Neuron (in vitro differentiated cells): ENCODE measurements at regions not wholly inside any gene's neighbourhood (a gene's known extent, or its start where the extent isn't known, plus 50 kb on each side); places are given as distances from the start of the nearest gene placed in this dataset.

Experiments used
- H2AFZ ChIP-seq: one replicate; pipeline ENCODE4 v1.6.1; 2013; ENCODE audit warnings: low read depth, mild to moderate bottlenecking, inconsistent platforms, low read length, moderate library complexity
- H3K27me3 ChIP-seq: one replicate; pipeline ENCODE4 v1.6.1; 2013; ENCODE audit warnings: low read length; ENCODE audit not compliant: insufficient read depth
- H3K36me3 ChIP-seq: one replicate; pipeline ENCODE4 v1.6.1; 2013; ENCODE audit warnings: low read length; ENCODE audit not compliant: insufficient read depth
- H3K4me1 ChIP-seq: one replicate; pipeline ENCODE4 v1.6.1; 2013; ENCODE audit warnings: low read length; ENCODE audit not compliant: insufficient read depth
- H3K4me3 ChIP-seq: 2 replicates; pipeline ENCODE4 v1.5.1; 2013; ENCODE audit warnings: mild to moderate bottlenecking, low read length, moderate library complexity
- H3K9me3 ChIP-seq: one replicate; pipeline ENCODE4 v1.6.1; 2013; ENCODE audit warnings: low read length

- Histone ChIP-seq H3K9me3 (no peaks in the 10 kb centered on the region), H3K27me3 (no peaks in the 10 kb centered on the region), H2AFZ (no peak overlapping the region), H3K4me1 (no peaks in the 10 kb centered on the region), H3K36me3 (no peaks in the 10 kb centered on the region), H3K4me3 (no peak overlapping the region)
Observed at GRCh38 chr9:108483676-108484075, 372.1 kb downstream of the ACTL7B start.

- Histone ChIP-seq H3K4me1 (no peaks in the 10 kb centered on the region), H3K27me3 (no peaks in the 10 kb centered on the region), H3K4me3 (no peak overlapping the region), H2AFZ (no peak overlapping the region), H3K9me3 (no peaks in the 10 kb centered on the region), H3K36me3 (no peaks in the 10 kb centered on the region)
Observed at GRCh38 chr9:108479989-108480652, 375.7 kb downstream of the ACTL7B start.

GRCh38 chr9:108478431-108479332 lies 377.1 kb downstream of the ACTL7B start:
- Histone ChIP-seq H3K4me1 (no peaks in the 10 kb centered on the region), H3K36me3 (no peaks in the 10 kb centered on the region), H2AFZ (no peak overlapping the region), H3K9me3 (no peaks in the 10 kb centered on the region), H3K4me3 (no peak overlapping the region), H3K27me3 (no peaks in the 10 kb centered on the region)

DNA sequence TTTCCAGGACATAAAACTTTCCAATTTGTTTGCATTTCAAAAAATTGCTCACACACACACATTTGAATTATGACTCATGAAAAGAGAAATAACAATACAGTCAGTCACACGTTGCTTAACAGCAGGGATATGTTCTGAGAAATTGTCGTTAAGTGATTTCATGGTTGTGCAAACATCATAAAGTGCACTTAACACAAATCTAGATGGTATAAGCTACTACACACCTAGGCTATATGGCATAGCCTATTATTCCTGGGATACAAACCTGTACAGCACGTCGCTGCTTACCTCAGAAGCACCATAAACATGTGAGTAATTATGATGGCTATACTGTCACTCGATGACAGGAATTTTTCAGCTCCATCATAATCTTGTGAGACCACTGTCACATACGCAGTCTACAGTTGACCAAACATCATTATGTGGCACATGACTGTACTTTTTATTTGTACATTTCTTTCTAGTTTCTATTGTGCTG lies 378.2 kb downstream of the ACTL7B start:
- H3K36me3 ChIP-seq: no peaks in the 10 kb centered on the region
- no peak overlapping the region for H2AFZ ChIP-seq
- H3K27me3 ChIP-seq: no peaks in the 10 kb centered on the region
- H3K9me3 ChIP-seq: no peaks in the 10 kb centered on the region
- no peak overlapping the region for H3K4me3 ChIP-seq
- H3K4me1 ChIP-seq: no peaks in the 10 kb centered on the region

- H3K36me3 ChIP-seq: no peaks in the 10 kb centered on the region
- H3K4me3 ChIP-seq: no peak overlapping the region
- no peak overlapping the region for H2AFZ ChIP-seq
- H3K27me3 ChIP-seq: no peaks in the 10 kb centered on the region
- H3K9me3 ChIP-seq: no peaks in the 10 kb centered on the region
- H3K4me1 ChIP-seq: no peaks in the 10 kb centered on the region
Observed at GRCh38 chr9:108476574-108476973, 379.2 kb downstream of the ACTL7B start.

DNA sequence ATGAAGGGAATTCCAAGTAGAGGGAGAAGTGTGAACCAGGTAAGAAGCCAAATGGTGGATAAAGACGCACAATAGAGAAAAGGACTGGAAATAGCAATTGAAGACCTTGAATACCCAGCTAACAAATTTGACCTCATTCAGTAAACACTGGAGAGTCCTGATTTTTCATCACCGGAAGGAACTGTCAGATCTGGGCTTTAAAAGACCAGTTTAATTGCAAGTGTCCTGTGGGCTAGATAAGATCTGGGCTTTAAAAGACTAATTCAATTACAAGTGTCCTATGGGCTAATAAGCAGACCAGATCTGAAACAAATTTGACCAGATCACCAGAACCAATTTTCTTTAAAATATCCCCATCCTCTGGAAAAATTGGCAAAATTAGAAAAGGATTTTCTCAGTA lies 380.0 kb downstream of the ACTL7B start:
- Histone ChIP-seq H3K9me3 (no peaks in the 10 kb centered on the region), H3K4me3 (no peak overlapping the region), H3K4me1 (no peaks in the 10 kb centered on the region), H2AFZ (no peak overlapping the region), H3K36me3 (no peaks in the 10 kb centered on the region), H3K27me3 (no peaks in the 10 kb centered on the region)

DNA sequence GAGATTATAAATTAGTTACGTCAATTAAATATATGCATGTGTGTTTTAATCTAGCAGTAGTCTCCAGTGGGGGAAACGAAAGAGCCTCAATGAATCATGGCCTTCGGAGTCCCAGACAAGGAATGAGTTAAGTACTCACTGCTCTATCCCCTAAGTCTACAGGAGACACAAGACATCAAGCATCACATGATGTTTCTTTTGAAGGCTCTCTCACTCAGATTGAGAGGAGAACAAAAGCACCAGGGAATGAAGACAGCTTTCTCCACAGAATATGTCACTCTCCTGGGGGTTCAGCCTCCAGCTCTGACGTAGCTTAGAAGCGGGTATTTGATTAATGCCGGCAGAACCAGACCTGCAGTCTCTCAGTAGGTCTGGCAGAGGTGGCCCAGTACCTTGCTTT lies 381.4 kb downstream of the ACTL7B start:
- H3K4me3 ChIP-seq: no peak overlapping the region
- H3K9me3 ChIP-seq: no peaks in the 10 kb centered on the region
- H2AFZ ChIP-seq: no peak overlapping the region
- no peaks in the 10 kb centered on the region for H3K36me3 ChIP-seq
- H3K27me3 ChIP-seq: no peaks in the 10 kb centered on the region
- H3K4me1 ChIP-seq: no peaks in the 10 kb centered on the region

DNA sequence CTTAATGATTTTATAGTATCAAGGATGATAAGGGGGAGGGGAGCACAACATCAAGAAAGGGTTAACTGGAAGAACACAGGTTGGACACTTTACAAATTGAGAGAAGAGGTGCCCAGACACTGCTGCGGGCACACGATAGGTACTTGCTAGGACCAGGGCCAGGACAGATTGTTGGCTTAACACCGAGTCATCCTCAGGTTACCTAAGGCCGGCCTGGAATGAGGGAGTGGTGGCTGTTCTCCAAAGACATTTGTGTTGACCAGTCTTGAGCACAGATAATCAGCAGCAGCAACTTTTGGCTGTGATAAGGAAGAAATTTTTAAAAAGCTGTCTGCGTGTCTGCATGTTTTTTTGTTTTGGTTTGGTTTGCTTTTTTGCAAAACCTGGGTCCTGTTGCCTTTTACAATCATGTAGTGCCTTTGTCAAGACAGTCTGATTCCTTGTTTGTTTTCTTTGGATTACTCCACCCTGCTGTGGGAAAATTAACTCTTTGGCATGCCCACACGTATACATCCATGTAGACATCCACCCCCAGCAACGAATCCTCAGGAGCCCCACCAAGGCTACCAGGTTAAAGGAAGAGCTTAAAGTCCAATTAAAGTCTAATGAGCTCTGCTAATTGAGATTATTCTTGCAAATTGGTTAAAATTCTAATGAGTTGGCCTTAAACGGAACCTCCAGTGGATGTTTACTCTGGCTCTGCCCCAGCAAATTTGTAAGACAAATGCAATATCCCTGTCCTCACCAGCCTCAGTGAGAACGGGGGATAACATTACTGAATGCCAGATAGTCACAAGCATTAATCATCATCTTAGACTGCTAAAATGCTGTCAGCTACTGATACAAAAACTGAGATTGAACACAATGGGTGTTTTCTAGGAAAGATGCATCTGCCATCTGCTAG lies 382.3 kb downstream of the ACTL7B start:
- no peaks in the 10 kb centered on the region for H3K4me1 ChIP-seq
- H3K36me3 ChIP-seq: no peaks in the 10 kb centered on the region
- H3K27me3 ChIP-seq: no peaks in the 10 kb centered on the region
- no peaks in the 10 kb centered on the region for H3K9me3 ChIP-seq
- no peak overlapping the region for H3K4me3 ChIP-seq
- no peak overlapping the region for H2AFZ ChIP-seq

- H3K36me3 ChIP-seq: no peaks in the 10 kb centered on the region
- H3K4me1 ChIP-seq: no peaks in the 10 kb centered on the region
- H3K27me3 ChIP-seq: no peaks in the 10 kb centered on the region
- H2AFZ ChIP-seq: no peak overlapping the region
- H3K4me3 ChIP-seq: no peak overlapping the region
- no peaks in the 10 kb centered on the region for H3K9me3 ChIP-seq
Observed at GRCh38 chr9:108469654-108470053, 386.1 kb downstream of the ACTL7B start.

DNA sequence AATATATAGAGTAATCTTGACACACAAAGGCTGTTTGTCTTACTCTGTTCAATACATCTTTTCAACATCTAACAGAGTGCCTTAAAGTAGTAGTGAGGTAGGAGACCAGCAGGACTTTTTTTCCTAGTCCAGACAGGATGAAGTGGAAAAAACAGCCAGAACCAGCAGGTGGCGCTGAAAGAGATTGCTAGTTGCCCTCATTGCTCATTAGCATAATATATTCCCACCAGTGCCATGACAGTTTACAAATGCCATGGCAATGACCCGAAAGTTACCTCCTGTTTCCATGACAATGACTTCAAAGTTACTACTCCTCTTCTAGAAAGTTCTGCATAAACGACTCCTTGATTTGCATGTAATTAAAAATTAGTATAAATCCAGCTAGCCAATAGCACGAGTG lies 387.4 kb downstream of the ACTL7B start:
- no peaks in the 10 kb centered on the region for H3K4me1 ChIP-seq
- H2AFZ ChIP-seq: no peak overlapping the region
- H3K4me3 ChIP-seq: no peak overlapping the region
- no peaks in the 10 kb centered on the region for H3K36me3 ChIP-seq
- H3K9me3 ChIP-seq: no peaks in the 10 kb centered on the region
- no peaks in the 10 kb centered on the region for H3K27me3 ChIP-seq

- H3K4me3 ChIP-seq: no peak overlapping the region
- no peaks in the 10 kb centered on the region for H3K4me1 ChIP-seq
- no peak overlapping the region for H2AFZ ChIP-seq
- no peaks in the 10 kb centered on the region for H3K36me3 ChIP-seq
- no peaks in the 10 kb centered on the region for H3K9me3 ChIP-seq
- H3K27me3 ChIP-seq: no peaks in the 10 kb centered on the region
Observed at GRCh38 chr9:108467653-108468324, 388.0 kb downstream of the ACTL7B start.

GRCh38 chr9:108467161-108467560 lies 388.6 kb downstream of the ACTL7B start:
- H3K4me1 ChIP-seq: no peaks in the 10 kb centered on the region
- H2AFZ ChIP-seq: no peak overlapping the region
- H3K9me3 ChIP-seq: no peaks in the 10 kb centered on the region
- no peak overlapping the region for H3K4me3 ChIP-seq
- H3K36me3 ChIP-seq: no peaks in the 10 kb centered on the region
- no peaks in the 10 kb centered on the region for H3K27me3 ChIP-seq
